Hepatocyte (in vitro differentiated cells): ENCODE measurements at regions not wholly inside any gene's neighbourhood (a gene's known extent, or its start where the extent isn't known, plus 50 kb on each side); places are given as distances from the start of the nearest gene placed in this dataset.

Experiments
- DNase-seq: peaks from one replicate; pipeline ENCODE4 v3.0.0-alpha.2; 2016; ENCODE audit warnings: low spot score
- H2AFZ ChIP-seq: fragments of 200-600 bp; sonication (generic); 2 replicates; pipeline ENCODE4 v1.6.0; 2016; ENCODE audit warnings: antibody characterized with exemption, mild to moderate bottlenecking
- H3K27ac ChIP-seq: fragments of 200-600 bp; sonication (generic); 2 replicates; pipeline ENCODE4 v1.5.1; 2016; ENCODE audit warnings: mild to moderate bottlenecking
- H3K27me3 ChIP-seq: fragments of 200-600 bp; sonication (generic); 2 replicates; pipeline ENCODE4 v1.6.1; 2016
- H3K36me3 ChIP-seq: fragments of 200-600 bp; sonication (generic); replicated peaks from 2 replicates; pipeline ENCODE4 v1.5.1; 2016; ENCODE audit warnings: low read depth; ENCODE audit not compliant: insufficient read depth
- H3K4me1 ChIP-seq: fragments of 200-600 bp; sonication (generic); 2 replicates; pipeline ENCODE4 v1.5.1; 2016; ENCODE audit warnings: mild to moderate bottlenecking, moderate library complexity; ENCODE audit not compliant: insufficient read depth
- H3K4me2 ChIP-seq: fragments of 200-600 bp; sonication (generic); 2 replicates; pipeline ENCODE4 v1.6.0; 2016
- H3K4me3 ChIP-seq: fragments of 200-600 bp; sonication (generic); 2 replicates; pipeline ENCODE4 v1.5.1; 2016; ENCODE audit warnings: mild to moderate bottlenecking
- H3K79me2 ChIP-seq: fragments of 200-600 bp; sonication (generic); 2 replicates; pipeline ENCODE4 v1.6.0; 2017; ENCODE audit warnings: mild to moderate bottlenecking
- H3K9me2 ChIP-seq: fragments of 200-600 bp; sonication (generic); replicated peaks from 2 replicates; pipeline ENCODE4 v1.6.0; 2017; ENCODE audit warnings: mild to moderate bottlenecking; ENCODE audit not compliant: insufficient read depth
- H3K9me3 ChIP-seq: fragments of 200-600 bp; sonication (generic); 2 replicates; pipeline ENCODE4 v1.5.1; 2016; ENCODE audit warnings: low read depth, mild to moderate bottlenecking
- H4K20me1 ChIP-seq: fragments of 200-600 bp; sonication (generic); 2 replicates; pipeline ENCODE4 v1.6.0; 2016; ENCODE audit warnings: mild to moderate bottlenecking; ENCODE audit not compliant: insufficient read depth, poor library complexity, severe bottlenecking
- CTCF ChIP-seq: fragments of 200-600 bp; sonication (generic); IDR thresholded peaks from 2 replicates; pipeline ENCODE4 v1.5.1; 2016; ENCODE audit warnings: antibody characterized with exemption, mild to moderate bottlenecking; ENCODE audit not compliant: poor library complexity
- EZH2 ChIP-seq: fragments of 200-600 bp; sonication (generic); IDR thresholded peaks from 2 replicates; pipeline ENCODE4 v1.6.1; 2016; ENCODE audit warnings: antibody characterized with exemption, mild to moderate bottlenecking, borderline replicate concordance
- EZH2phosphoT487 ChIP-seq: fragments of 200-600 bp; sonication (generic); IDR thresholded peaks from one replicate; pipeline ENCODE4 v1.6.1; 2018; ENCODE audit warnings: antibody characterized with exemption, mild to moderate bottlenecking, low read depth, moderate library complexity; ENCODE audit not compliant: unreplicated experiment, severe bottlenecking
- WGBS: methylation state at CpG from one replicate; pipeline ENCODE4 v1.1.6; 2016; ENCODE audit warnings: low lambda C conversion rate; ENCODE audit errors: missing lambda C conversion rate; 5-methylcytosine and 5-hydroxymethylcytosine counted together

GRCh38 chr6:62683063-62683462 is 397.0 kb upstream of the KHDRBS2 start:
- no peak for TF ChIP-seq EZH2
- no peaks in the 10 kb centered on the region for H3K27me3 ChIP-seq
- H4K20me1 ChIP-seq: no peaks in the 10 kb centered on the region
- H3K9me3 ChIP-seq: no peaks in the 10 kb centered on the region
- DNase-seq: no peak
- no peak overlapping the region for H3K27ac ChIP-seq
- H3K4me2 ChIP-seq: no peak overlapping the region
- WGBS: 82% methylated on average over 4 of the region's 4 CpGs
- H3K4me3 ChIP-seq: no peak overlapping the region
- H3K79me2 ChIP-seq: no peaks in the 10 kb centered on the region
- H2AFZ ChIP-seq: no peak overlapping the region
- no peaks in the 10 kb centered on the region for H3K4me1 ChIP-seq
- no peaks in the 10 kb centered on the region for H3K9me2 ChIP-seq
- H3K36me3 ChIP-seq: no peaks in the 10 kb centered on the region

GRCh38 chr6:62681108-62681507 is 395.1 kb upstream of the KHDRBS2 start:
- no peaks in the 10 kb centered on the region for H4K20me1 ChIP-seq
- H3K4me2 ChIP-seq: no peak overlapping the region
- H3K4me1 ChIP-seq: no peaks in the 10 kb centered on the region
- no peaks in the 10 kb centered on the region for H3K27me3 ChIP-seq
- DNase-seq: no peak
- H3K9me3 ChIP-seq: no peaks in the 10 kb centered on the region
- no peak for TF ChIP-seq EZH2phosphoT487
- no peak for TF ChIP-seq EZH2
- no peak for TF ChIP-seq CTCF
- no peaks in the 10 kb centered on the region for H3K9me2 ChIP-seq
- H3K79me2 ChIP-seq: no peaks in the 10 kb centered on the region
- H3K36me3 ChIP-seq: no peaks in the 10 kb centered on the region
- no peak overlapping the region for H3K4me3 ChIP-seq
- WGBS: 63% methylated on average over 1 of the region's 1 CpG
- no peak overlapping the region for H3K27ac ChIP-seq
- H2AFZ ChIP-seq: no peak overlapping the region

- Histone ChIP-seq H3K4me2 (no peak overlapping the region), H3K36me3 (no peaks in the 10 kb centered on the region), H3K27ac (no peak overlapping the region), H3K9me3 (no peaks in the 10 kb centered on the region), H3K79me2 (no peaks in the 10 kb centered on the region), H4K20me1 (no peaks in the 10 kb centered on the region), H3K9me2 (no peaks in the 10 kb centered on the region), H3K27me3 (no peaks in the 10 kb centered on the region), H2AFZ (no peak overlapping the region), H3K4me1 (no peaks in the 10 kb centered on the region), H3K4me3 (no peak overlapping the region)
- DNase-seq: no peak
- TF ChIP-seq EZH2phosphoT487 (no peak), CTCF (no peak), EZH2 (no peak)
These were observed 387.0 kb upstream of the KHDRBS2 start for GRCh38 chr6:62672989-62673388.

GRCh38 chr6:62670490-62671223 is 384.6 kb upstream of the KHDRBS2 start:
- WGBS: 90% methylated on average over 2 of the region's 2 CpGs
- no peak overlapping the region for H2AFZ ChIP-seq

More at GRCh38 chr6:62670490-62671223, 384.6 kb upstream of the KHDRBS2 start:
- Histone ChIP-seq H3K4me1 (no peaks in the 10 kb centered on the region), H3K4me3 (no peak overlapping the region), H3K9me2 (no peaks in the 10 kb centered on the region), H3K27me3 (no peaks in the 10 kb centered on the region), H4K20me1 (no peaks in the 10 kb centered on the region), H3K4me2 (no peak overlapping the region), H3K79me2 (no peaks in the 10 kb centered on the region), H3K27ac (no peak overlapping the region), H3K9me3 (no peaks in the 10 kb centered on the region), H3K36me3 (no peaks in the 10 kb centered on the region)
- DNase-seq: no peak
- TF ChIP-seq EZH2phosphoT487 (no peak), EZH2 (no peak)
